ENCODE measurements at regions not wholly inside any gene's neighbourhood (a gene's known extent, or its start where the extent isn't known, plus 50 kb on each side); places are given as distances from the start of the nearest gene placed in this dataset.

GRCh38 chr5:124596595-124597421 lies 149.6 kb downstream of the ZNF608 start (continued):
- no peak for TF ChIP-seq GMEB1 (CRISPR knock-in tag; IDR thresholded peaks at IDR 0.05)
- 0 out of 4 replicates have a peak, but pooled peaks of 1 of the 2 experiments have one; percentile 24 for TF ChIP-seq MLLT1 (IDR thresholded peaks at IDR 0.05)
- TF ChIP-seq ZNF274 (IDR thresholded peaks at IDR 0.05; ENCODE audit: borderline replicate concordance, low read depth, low read length) = no peak
- no peak for TF ChIP-seq KLF6 (CRISPR knock-in tag; IDR thresholded peaks at IDR 0.05; ENCODE audit: borderline replicate concordance)
- TF ChIP-seq TEAD2 (tag; IDR thresholded peaks at IDR 0.05) = no peak
- no peak for TF ChIP-seq BCL6 (CRISPR knock-in tag; IDR thresholded peaks at IDR 0.05)
- TF ChIP-seq NR0B1 (IDR thresholded peaks at IDR 0.05; ENCODE audit: partially characterized antibody) = no peak
- TF ChIP-seq SMARCA5 (IDR thresholded peaks at IDR 0.05) = no peak
- TF ChIP-seq SOX6 (IDR thresholded peaks at IDR 0.05) = peak; percentile 33; the same call in 1 of the 2 replicates
- TF ChIP-seq ZNF696 (CRISPR knock-in tag; conservative IDR thresholded peaks at IDR 0.05) = no peak
- TF ChIP-seq ZNF436 (CRISPR knock-in tag; IDR thresholded peaks at IDR 0.05) = no peak
- TF ChIP-seq TOE1 (IDR thresholded peaks at IDR 0.05; ENCODE audit: borderline replicate concordance) = 0 out of 2 replicates have a peak, but pooled peaks have one; percentile 24
- TF ChIP-seq TOE1 (CRISPR knock-in tag; IDR thresholded peaks at IDR 0.05; ENCODE audit: borderline replicate concordance, low read depth) = no peak
- no peak for TF ChIP-seq POLR2B (IDR thresholded peaks at IDR 0.05; ENCODE audit: low read depth, partially characterized antibody)
- no peak for TF ChIP-seq FOXO4 (CRISPR knock-in tag; IDR thresholded peaks at IDR 0.05)
- TF ChIP-seq HDAC2 (IDR thresholded peaks at IDR 0.05) = 0 out of 2 replicates have a peak, but pooled peaks have one; percentile 29
- TF ChIP-seq ZEB2 (IDR thresholded peaks at IDR 0.05) = 0 out of 2 replicates have a peak, but pooled peaks have one; percentile 39
- TF ChIP-seq U2AF2 (optimal IDR thresholded peaks at IDR 0.05; ENCODE audit: low read depth, low read length) = no peak
- TF ChIP-seq ARID3A (IDR thresholded peaks at IDR 0.05; ENCODE audit: borderline replicate concordance, low read depth, low read length) = 0 out of 2 replicates have a peak, but pooled peaks have one; percentile 12
- peak; percentile 88 for TF ChIP-seq BACH1 (tag; IDR thresholded peaks at IDR 0.05)
- TF ChIP-seq SRSF7 (optimal IDR thresholded peaks at IDR 0.05; ENCODE audit: low read depth, low read length) = no peak

Data from K562 (cell line).